GM19452 (cell line): ENCODE measurements at regions not wholly inside any gene's neighbourhood (a gene's known extent, or its start where the extent isn't known, plus 50 kb on each side); places are given as distances from the start of the nearest gene placed in this dataset.

Source experiments
- ATAC-seq: cut with Tn5 transposase; IDR thresholded peaks from one replicate; pipeline ENCODE4 v1.9.1; 2021; ENCODE audit not compliant: unreplicated experiment

DNA sequence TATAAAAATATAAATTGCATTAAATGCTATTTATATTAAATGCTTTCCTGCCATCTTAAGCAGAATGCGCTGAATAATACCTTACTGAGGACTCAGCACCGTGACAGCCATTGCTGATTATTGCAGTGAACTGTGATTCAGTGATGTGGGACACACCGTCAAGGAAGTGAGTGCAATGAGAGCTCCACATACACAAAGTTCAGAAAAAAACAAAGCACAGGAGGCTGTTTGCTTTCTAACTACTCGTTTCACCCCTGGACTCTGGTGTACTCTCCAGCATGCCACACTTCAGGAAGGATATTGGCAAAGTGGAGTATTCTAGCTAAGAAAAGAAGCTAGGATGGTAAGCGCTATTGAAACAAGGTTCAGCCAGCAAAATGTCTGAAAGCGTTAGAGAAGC lies 57.4 kb upstream of the CXADR start:
- ATAC-seq, result no peak

- ATAC-seq, result no peak
Measured at GRCh38 chr21:17458279-17458678, 54.6 kb upstream of the CXADR start.

GRCh38 chr21:17460094-17460493 lies 52.7 kb upstream of the CXADR start:
- no peak for ATAC-seq

DNA sequence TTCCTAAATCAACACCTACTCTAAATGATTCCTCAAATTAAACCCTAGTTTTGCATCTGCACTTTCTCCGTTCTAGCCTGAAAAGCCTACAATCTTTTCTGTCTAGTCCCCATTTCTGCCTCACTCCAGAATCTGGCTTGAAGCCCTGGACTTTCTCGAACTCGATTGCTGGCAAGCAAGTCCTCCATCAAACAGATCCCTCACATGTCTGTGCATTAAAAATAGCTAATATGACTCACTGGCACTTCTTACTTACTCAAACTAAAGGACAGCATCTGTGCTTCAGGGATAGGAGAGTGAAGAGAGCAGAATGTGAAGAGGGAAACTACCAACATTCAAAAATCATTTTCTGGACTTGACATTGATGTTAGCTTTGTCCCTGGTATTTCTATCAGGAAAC lies 51.8 kb upstream of the CXADR start:
- ATAC-seq, result no peak

DNA sequence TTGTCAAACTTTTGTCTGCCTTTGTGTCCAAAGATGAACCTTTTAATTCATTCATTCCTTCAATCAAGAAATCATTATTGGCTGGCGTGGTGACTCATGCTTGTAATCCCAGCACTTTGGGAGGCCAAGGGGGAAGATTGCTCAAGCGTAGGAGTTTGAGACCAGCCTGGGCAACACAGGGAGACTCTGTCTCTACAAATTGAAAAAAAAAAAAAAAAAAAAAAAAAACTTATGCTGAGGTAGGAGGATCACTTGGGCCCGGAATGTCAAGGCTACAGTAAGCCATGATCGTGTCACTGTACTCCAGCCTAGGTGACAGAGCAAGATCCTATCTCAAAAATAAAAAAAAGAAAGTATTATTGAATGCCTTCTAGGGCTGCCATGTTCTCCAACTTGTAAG lies 51.3 kb upstream of the CXADR start:
- ATAC-seq, result no peak

DNA sequence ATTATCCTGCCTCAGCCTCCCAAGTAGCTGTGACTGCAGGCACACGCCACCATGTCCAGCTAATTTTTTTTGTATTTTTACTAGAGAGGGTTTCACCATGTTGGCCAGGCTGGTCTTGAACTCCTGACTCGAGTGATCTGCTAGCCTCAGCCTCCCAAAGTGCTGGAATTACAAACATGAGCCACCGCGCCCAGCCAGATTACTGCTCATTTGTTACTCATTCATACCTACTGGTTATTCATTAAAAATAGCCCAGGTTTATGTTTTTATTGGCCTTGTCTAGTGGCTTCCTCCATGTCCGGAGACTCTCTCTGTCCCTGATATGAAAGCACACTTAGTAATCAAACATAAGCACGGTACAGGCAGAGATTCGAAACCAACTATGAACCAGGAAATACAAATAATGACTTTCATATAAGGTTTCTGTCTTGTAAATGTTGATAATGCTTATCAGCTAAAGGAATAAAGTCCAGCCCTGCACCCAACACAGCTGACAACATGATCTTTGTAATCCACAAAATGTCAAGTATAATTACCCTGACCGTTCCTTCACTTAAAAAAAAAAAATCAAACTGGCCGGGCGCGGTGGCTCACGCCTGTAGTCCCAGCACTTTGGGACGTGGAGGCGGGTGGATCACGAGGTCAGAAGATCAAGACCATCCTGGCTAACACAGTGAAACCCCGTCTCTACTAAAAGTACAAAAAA lies 50.4 kb upstream of the CXADR start:
- no peak for ATAC-seq
